GM12864 (cell line): ENCODE measurements at regions not wholly inside any gene's neighbourhood (a gene's known extent, or its start where the extent isn't known, plus 50 kb on each side); places are given as distances from the start of the nearest gene placed in this dataset.

Source experiments
- DNase-seq: peaks from one replicate; pipeline ENCODE4 v3.0.0-alpha.2; 2011; ENCODE audit warnings: low read depth
- H3K4me3 ChIP-seq: 2 replicates; pipeline ENCODE4 v1.5.1; 2011; ENCODE audit warnings: mild to moderate bottlenecking, low read depth, low read length, control low read depth
- TF ChIP-seq, protein P1 (sequence below): IDR thresholded peaks from 2 replicates; pipeline ENCODE4 v1.5.1; 2011; ENCODE audit warnings: low read depth, mild to moderate bottlenecking, moderate library complexity, low read length, control low read depth, inconsistent platforms; ENCODE audit errors: missing control alignments

DNA sequence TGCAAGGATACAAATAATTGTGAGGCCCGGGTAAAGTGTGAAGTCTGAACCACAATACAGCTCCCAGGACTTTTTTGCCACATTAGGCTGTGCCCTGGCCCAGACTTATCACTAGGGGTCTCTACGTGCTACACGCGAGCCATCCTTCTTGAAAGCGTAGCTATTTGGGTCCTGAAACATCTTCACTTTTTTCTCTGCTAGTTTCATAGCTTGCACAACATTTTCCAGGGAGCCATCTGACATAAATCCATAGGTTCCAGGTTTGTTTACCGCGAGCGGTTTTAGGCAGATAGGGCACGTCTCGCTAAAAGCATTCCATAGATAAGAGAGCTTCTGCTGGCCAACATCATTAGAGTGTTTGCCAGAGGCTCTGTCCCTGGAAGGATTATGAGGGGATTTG lies 226.5 kb downstream of the RPS24 start:
- TF ChIP-seq, protein P1, sequence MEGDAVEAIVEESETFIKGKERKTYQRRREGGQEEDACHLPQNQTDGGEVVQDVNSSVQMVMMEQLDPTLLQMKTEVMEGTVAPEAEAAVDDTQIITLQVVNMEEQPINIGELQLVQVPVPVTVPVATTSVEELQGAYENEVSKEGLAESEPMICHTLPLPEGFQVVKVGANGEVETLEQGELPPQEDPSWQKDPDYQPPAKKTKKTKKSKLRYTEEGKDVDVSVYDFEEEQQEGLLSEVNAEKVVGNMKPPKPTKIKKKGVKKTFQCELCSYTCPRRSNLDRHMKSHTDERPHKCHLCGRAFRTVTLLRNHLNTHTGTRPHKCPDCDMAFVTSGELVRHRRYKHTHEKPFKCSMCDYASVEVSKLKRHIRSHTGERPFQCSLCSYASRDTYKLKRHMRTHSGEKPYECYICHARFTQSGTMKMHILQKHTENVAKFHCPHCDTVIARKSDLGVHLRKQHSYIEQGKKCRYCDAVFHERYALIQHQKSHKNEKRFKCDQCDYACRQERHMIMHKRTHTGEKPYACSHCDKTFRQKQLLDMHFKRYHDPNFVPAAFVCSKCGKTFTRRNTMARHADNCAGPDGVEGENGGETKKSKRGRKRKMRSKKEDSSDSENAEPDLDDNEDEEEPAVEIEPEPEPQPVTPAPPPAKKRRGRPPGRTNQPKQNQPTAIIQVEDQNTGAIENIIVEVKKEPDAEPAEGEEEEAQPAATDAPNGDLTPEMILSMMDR: no peak
- DNase-seq: no peak
- no peak overlapping the region for H3K4me3 ChIP-seq

DNA sequence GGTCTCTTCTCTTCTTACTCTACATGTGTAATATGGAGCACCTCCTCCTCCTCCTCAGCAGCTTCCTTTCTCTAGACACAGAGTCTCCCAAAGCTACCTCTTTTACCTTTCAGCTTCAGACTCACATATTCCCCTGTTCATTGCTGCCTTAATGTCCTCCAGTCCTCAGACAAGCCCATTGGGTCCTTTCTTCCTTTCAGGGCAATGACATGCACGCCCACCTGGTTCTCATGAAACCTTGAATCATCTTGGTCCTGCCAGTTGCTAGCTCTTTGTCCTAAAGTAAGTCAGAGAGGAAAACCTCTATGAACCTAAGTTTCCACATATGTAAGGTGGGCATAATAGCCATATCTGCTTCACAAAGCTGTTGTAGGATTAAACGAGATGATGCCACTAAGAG lies 227.0 kb downstream of the RPS24 start:
- TF ChIP-seq, protein P1: no peak
- no peak for DNase-seq

DNA sequence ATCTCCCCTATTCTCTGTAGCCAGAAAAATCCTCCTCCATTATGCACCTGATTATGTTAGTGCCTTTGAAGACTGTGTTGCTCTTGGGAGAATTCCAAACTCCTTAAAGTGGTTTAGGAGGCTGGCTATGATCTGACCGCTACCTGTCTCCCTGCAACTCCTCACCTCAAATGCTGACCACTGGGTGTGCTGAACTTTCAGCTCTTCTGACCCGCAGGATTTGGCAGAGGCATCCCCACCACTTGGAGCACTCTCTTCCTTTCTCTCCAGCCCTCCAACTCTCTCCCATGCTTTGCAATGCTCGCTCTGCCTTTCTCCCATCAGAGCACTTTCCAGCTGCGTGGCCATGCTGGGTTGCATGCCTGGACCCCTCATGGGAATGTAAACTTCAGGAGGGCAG lies 227.6 kb downstream of the RPS24 start:
- DNase-seq: no peak
- TF ChIP-seq, protein P1: no peak
- H3K4me3 ChIP-seq: no peak overlapping the region

More for the DNA sequence above, 227.0 kb downstream of the RPS24 start:
- H3K4me3 ChIP-seq: no peak overlapping the region

DNA sequence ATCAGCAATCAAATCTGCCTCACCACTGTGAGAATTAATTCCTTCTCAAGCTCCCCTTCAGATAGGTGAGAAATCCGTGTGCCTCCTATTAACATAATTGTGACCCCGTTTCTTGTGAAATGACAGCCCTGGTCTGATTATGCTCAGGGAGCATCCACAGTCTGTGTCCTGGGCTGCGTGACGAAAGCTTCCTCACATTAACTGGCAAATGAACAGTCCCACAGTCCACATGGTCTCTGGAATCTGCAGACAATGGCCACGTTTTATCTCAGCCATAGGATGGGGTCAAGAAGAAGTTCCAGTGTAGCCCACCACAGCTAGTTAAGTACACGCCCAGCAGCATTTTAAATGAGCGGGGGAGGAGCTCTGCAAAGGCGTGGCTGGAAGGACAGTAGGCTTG lies 229.2 kb downstream of the RPS24 start:
- no peak overlapping the region for H3K4me3 ChIP-seq
- DNase-seq: no peak
- TF ChIP-seq, protein P1: no peak

DNA sequence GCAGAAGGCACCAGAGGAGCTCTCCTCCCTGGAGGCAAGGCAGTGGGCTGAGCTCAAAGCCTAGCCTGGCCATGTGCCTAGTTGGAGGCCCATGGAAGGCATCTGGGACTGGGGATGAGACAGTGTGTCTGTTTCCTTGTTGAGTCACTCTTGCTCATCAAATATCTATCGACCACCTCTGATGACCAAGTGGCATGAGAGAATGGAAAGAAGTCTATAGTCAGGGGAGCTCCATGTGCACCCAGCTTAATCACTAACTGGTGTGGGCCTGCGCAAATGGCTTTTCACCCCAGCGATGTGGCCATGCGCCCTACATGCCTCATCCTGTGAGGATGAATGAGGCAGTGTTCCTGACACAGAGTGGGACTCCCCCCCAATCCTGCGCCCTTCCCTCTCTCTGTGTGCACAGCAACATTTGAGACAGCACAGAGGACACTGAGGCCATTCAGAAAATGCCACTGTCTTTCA lies 229.9 kb downstream of the RPS24 start:
- TF ChIP-seq, protein P1: no peak
- no peak for DNase-seq
- no peak overlapping the region for H3K4me3 ChIP-seq

DNA sequence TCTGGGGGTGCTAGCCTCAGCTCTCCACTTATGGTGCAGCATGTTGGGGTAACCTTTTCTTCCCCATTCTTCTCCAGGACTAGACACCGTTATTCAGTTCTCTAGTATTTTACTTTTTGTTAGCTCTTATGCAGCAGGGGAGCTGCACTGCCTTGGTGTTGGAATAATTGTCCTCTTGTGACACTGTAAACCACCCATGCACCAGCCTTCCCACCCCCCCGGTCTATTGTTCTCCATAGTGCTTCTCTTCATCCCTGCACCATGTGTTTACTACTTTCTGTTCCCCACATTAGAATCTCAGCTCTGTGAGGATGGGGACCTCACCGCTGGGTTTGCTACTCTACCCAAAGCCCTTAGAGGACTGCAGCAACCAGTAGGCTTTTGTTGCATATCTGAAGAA lies 230.7 kb downstream of the RPS24 start:
- H3K4me3 ChIP-seq: no peak overlapping the region
- TF ChIP-seq, protein P1: no peak
- no peak for DNase-seq

DNA sequence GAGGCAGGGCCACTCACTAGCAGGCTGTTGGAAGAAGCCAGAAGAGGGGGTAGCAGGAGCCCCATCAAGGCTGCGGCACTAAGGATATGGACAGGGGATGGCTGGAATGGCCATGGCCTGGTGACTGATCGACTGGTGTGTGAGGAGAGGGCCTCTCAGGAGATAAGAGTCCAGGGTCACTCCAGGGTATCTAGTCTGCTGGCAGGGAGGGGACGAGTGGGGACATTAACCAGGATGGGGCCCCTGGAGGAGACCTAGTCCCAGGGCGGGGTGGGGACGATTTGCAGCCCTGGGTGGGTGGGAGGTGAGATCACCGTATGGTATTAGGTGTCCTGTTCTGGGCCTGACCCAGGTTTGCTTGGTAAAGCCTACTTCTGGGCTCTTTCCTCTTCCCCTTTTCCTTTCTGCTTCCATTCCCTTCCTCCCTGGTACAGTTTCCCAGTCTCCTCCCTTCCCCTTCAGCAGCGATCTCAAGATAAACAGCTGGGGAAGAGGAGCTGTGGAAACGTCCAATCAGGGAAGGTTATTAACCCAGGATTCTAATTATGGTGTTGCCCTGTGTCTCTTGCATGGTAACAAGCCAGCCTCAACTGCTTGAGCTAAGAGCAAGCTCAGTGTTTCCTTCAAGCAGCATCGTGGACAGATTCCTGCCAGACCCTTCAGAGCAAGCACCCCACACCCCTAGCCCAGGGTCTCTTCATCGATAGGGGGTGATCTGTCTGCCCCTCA lies 233.2 kb downstream of the RPS24 start:
- DNase-seq: no peak
- TF ChIP-seq, protein P1: no peak

More for the DNA sequence above, 233.2 kb downstream of the RPS24 start:
- no peak overlapping the region for H3K4me3 ChIP-seq
